K562 (cell line): ENCODE measurements at regions not wholly inside any gene's neighbourhood (a gene's known extent, or its start where the extent isn't known, plus 50 kb on each side); places are given as distances from the start of the nearest gene placed in this dataset.

ENCODE experiments used
- ATAC-seq: fragments of 200-7000 bp; cut with Tn5 transposase; 3 replicates; pipeline ENCODE4 v1.9.1; 2020; ENCODE audit warnings: moderate library complexity
- BruUV-seq: library from RNA; stranded (reverse); fragments of 400-500 nt; replicated peaks from 2 replicates; lab custom pipeline; 2021; lab: Mats Ljungman, UMichigan
- CTCF ChIA-PET: fragments of 300-600 bp; formaldehyde crosslinking; extraction: SDS; loops from one replicate; lab custom pipeline; 2021; ENCODE audit warnings: low intra/inter-chr PET ratio; lab: Yijun Ruan, JAX
- POLR2A ChIA-PET: fragments of 300-600, 350-650 bp; sonication (Branson Sonifier 250); formaldehyde crosslinking; extraction: SDS; loops from one replicate; lab custom pipeline; 2021; ENCODE audit warnings: antibody characterized with exemption, inconsistent platforms; lab: Yijun Ruan, JAX
- DNase-seq, 4 experiments: peaks; one replicate each; pipeline versions ENCODE4 v3.0.0 to v3.0.0-alpha.2; 2011 to 2018; ENCODE audit warnings: low spot score in 3 of 4, mixed read lengths in 3 of 4; ENCODE audit errors: extremely low read depth in 1 of 4
- FAIRE-seq: peaks from 2 replicates; lab custom pipeline; 2011; peaks lifted over from hg19 to GRCh38; lab: Jason Lieb, UNC
- H2AFZ ChIP-seq: 2 replicates; pipeline ENCODE4 v1.6.0; 2011; ENCODE audit warnings: low read depth, low read length, control low read depth, inconsistent platforms
- H3K27ac ChIP-seq: fragments of 200-600 bp; 3 replicates; pipeline ENCODE4 v1.8.0; 2011; ENCODE audit warnings: low read depth, mild to moderate bottlenecking, control low read depth, inconsistent platforms, low read length, moderate library complexity, mixed read lengths; ENCODE audit errors: extremely low read depth
- H3K27me3 ChIP-seq, 2 experiments: fragments of 300-600 bp in 1 of 2; 2 replicates in 1 of 2; 3 replicates in 1 of 2; pipeline versions ENCODE4 v1.6.0 to v1.8.0; 2011; ENCODE audit warnings: inconsistent platforms in 2 of 2, low read length in 2 of 2, mild to moderate bottlenecking in 1 of 2, mixed read lengths in 1 of 2, moderate library complexity in 1 of 2; ENCODE audit not compliant: control insufficient read depth in 2 of 2, insufficient read depth in 2 of 2
- H3K36me3 ChIP-seq: fragments of 300-600 bp; 3 replicates; pipeline ENCODE4 v1.8.0; 2011; ENCODE audit warnings: mild to moderate bottlenecking, low read length, inconsistent platforms; ENCODE audit not compliant: control insufficient read depth, insufficient read depth
- H3K4me1 ChIP-seq, 2 experiments: fragments of 200-600 bp in 1 of 2; replicated peaks in 1 of 2; 2 replicates in 1 of 2; 3 replicates in 1 of 2; pipeline versions ENCODE4 v1.5.1 to v1.8.0; 2011; ENCODE audit warnings: inconsistent platforms in 2 of 2, low read length in 2 of 2, mild to moderate bottlenecking in 1 of 2, mixed read lengths in 1 of 2, moderate library complexity in 1 of 2; ENCODE audit not compliant: control insufficient read depth in 2 of 2, insufficient read depth in 2 of 2
- H3K4me2 ChIP-seq: 2 replicates; pipeline ENCODE4 v1.6.1; 2011; ENCODE audit warnings: low read length, control low read depth, inconsistent platforms, mixed read lengths; ENCODE audit not compliant: insufficient read depth
- H3K4me3 ChIP-seq: fragments of 200-600 bp; sonication (generic), shearing (Covaris generic); 2 replicates; pipeline ENCODE4 v1.5.1; 2016; ENCODE audit warnings: control low read depth, inconsistent platforms
- H3K79me2 ChIP-seq: fragments of 200-600 bp; 3 replicates; pipeline ENCODE4 v1.8.0; 2011; ENCODE audit warnings: low read length, inconsistent platforms; ENCODE audit not compliant: control insufficient read depth, insufficient read depth
- H3K9ac ChIP-seq, 2 experiments: 2 replicates each; pipeline versions ENCODE4 v1.6.0 to v1.6.1; 2011; ENCODE audit warnings: low read depth in 2 of 2, low read length in 2 of 2, control low read depth in 1 of 2, inconsistent platforms in 1 of 2, mild to moderate bottlenecking in 1 of 2, mixed read lengths in 1 of 2; ENCODE audit not compliant: insufficient read depth in 1 of 2
- H3K9me1 ChIP-seq: one replicate; pipeline ENCODE4 v1.6.0; 2011; ENCODE audit warnings: inconsistent platforms, mild to moderate bottlenecking, low read length, moderate library complexity; ENCODE audit not compliant: control insufficient read depth, insufficient read depth
- H3K9me3 ChIP-seq: replicated peaks from 2 replicates; pipeline ENCODE4 v1.5.1; 2011; ENCODE audit warnings: low read depth, low read length, inconsistent platforms; ENCODE audit not compliant: control insufficient read depth, insufficient read depth
- H4K20me1 ChIP-seq: replicated peaks from 2 replicates; pipeline ENCODE4 v1.6.1; 2011; ENCODE audit warnings: low read length, inconsistent platforms, mixed read lengths; ENCODE audit not compliant: control insufficient read depth, insufficient read depth
- WGBS: fragments of 100-300 bp; shearing (Covaris generic); methylation state at CpG from one replicate; pipeline ENCODE4 v1.1.6; 2016; ENCODE audit warnings: low coverage, mixed read lengths; ENCODE audit not compliant: insufficient coverage; ENCODE audit errors: missing lambda C conversion rate; 5-methylcytosine and 5-hydroxymethylcytosine counted together
- in situ Hi-C: fragments of 300-500 bp; cut with MboI; formaldehyde crosslinking; loops from 4 replicates; pipeline ENCODE4 v1.15.0; 2018; ENCODE audit warnings: inconsistent platforms, mixed read lengths
- intact Hi-C: fragments of 100-400 bp; cut with micrococcal nuclease; formaldehyde crosslinking; loops from 2 replicates; pipeline ENCODE4 v1.14.2; 2022
- TF ChIP-seq, protein P1 (sequence below): fragments of 450-650 bp; IDR thresholded peaks from 2 replicates; pipeline ENCODE4 v1.6.1; 2016; ENCODE audit warnings: mild to moderate bottlenecking, moderate library complexity

DNA sequence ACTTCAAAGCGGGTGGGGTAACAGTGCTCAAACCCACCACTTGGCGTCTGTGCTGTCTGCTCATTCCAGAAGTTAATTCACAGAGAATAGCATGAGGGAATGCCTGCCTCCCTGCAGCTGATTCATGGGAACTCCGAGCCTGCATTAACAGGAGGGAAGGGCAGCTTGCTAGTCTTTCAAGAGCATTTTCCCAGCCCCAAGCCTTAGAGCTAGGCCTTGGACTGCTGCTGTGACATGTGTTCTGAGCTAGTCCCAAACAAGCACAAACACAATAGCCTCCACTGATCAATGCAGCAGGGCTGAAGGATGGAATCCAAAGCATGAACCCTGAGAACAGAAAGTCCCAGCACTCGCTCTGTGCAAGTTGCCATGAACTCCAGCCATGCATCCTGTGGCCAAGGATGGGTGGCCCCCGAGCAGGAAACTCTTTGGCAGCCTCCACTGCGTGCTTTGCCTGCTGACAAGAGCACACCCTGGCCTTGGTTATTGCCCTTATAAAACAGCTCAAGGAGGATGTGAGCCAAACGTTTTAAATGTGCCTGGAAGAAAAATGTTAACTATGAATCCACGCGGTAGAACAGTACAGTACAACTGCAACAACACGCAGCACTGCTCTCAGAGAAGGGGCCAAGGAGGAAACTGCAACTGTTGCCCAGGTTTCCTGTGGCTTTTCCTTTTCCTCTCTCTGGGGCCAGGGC lies 653.1 kb upstream of the KLF4 start:
- POLR2A ChIA-PET = no interaction called here
- H3K9ac ChIP-seq = no peak overlapping the region
- BruUV-seq = no TSS peak
- H3K4me3 ChIP-seq = no peak overlapping the region
- no peak for DNase-seq
- 9% methylated on average over 10 of the region's 10 CpGs for WGBS
- no peaks in the 10 kb centered on the region for H3K9me1 ChIP-seq
- no peak overlapping the region for H3K27ac ChIP-seq
- H3K4me2 ChIP-seq = no peak overlapping the region
- H3K27me3 ChIP-seq = peaks cover 0 to 16% of the 10 kb centered on the region in 2 experiments; a peak in 4 of 5 replicates
- in situ Hi-C loops = no loop called here
- H3K36me3 ChIP-seq = no peaks in the 10 kb centered on the region
- TF ChIP-seq, protein P1, sequence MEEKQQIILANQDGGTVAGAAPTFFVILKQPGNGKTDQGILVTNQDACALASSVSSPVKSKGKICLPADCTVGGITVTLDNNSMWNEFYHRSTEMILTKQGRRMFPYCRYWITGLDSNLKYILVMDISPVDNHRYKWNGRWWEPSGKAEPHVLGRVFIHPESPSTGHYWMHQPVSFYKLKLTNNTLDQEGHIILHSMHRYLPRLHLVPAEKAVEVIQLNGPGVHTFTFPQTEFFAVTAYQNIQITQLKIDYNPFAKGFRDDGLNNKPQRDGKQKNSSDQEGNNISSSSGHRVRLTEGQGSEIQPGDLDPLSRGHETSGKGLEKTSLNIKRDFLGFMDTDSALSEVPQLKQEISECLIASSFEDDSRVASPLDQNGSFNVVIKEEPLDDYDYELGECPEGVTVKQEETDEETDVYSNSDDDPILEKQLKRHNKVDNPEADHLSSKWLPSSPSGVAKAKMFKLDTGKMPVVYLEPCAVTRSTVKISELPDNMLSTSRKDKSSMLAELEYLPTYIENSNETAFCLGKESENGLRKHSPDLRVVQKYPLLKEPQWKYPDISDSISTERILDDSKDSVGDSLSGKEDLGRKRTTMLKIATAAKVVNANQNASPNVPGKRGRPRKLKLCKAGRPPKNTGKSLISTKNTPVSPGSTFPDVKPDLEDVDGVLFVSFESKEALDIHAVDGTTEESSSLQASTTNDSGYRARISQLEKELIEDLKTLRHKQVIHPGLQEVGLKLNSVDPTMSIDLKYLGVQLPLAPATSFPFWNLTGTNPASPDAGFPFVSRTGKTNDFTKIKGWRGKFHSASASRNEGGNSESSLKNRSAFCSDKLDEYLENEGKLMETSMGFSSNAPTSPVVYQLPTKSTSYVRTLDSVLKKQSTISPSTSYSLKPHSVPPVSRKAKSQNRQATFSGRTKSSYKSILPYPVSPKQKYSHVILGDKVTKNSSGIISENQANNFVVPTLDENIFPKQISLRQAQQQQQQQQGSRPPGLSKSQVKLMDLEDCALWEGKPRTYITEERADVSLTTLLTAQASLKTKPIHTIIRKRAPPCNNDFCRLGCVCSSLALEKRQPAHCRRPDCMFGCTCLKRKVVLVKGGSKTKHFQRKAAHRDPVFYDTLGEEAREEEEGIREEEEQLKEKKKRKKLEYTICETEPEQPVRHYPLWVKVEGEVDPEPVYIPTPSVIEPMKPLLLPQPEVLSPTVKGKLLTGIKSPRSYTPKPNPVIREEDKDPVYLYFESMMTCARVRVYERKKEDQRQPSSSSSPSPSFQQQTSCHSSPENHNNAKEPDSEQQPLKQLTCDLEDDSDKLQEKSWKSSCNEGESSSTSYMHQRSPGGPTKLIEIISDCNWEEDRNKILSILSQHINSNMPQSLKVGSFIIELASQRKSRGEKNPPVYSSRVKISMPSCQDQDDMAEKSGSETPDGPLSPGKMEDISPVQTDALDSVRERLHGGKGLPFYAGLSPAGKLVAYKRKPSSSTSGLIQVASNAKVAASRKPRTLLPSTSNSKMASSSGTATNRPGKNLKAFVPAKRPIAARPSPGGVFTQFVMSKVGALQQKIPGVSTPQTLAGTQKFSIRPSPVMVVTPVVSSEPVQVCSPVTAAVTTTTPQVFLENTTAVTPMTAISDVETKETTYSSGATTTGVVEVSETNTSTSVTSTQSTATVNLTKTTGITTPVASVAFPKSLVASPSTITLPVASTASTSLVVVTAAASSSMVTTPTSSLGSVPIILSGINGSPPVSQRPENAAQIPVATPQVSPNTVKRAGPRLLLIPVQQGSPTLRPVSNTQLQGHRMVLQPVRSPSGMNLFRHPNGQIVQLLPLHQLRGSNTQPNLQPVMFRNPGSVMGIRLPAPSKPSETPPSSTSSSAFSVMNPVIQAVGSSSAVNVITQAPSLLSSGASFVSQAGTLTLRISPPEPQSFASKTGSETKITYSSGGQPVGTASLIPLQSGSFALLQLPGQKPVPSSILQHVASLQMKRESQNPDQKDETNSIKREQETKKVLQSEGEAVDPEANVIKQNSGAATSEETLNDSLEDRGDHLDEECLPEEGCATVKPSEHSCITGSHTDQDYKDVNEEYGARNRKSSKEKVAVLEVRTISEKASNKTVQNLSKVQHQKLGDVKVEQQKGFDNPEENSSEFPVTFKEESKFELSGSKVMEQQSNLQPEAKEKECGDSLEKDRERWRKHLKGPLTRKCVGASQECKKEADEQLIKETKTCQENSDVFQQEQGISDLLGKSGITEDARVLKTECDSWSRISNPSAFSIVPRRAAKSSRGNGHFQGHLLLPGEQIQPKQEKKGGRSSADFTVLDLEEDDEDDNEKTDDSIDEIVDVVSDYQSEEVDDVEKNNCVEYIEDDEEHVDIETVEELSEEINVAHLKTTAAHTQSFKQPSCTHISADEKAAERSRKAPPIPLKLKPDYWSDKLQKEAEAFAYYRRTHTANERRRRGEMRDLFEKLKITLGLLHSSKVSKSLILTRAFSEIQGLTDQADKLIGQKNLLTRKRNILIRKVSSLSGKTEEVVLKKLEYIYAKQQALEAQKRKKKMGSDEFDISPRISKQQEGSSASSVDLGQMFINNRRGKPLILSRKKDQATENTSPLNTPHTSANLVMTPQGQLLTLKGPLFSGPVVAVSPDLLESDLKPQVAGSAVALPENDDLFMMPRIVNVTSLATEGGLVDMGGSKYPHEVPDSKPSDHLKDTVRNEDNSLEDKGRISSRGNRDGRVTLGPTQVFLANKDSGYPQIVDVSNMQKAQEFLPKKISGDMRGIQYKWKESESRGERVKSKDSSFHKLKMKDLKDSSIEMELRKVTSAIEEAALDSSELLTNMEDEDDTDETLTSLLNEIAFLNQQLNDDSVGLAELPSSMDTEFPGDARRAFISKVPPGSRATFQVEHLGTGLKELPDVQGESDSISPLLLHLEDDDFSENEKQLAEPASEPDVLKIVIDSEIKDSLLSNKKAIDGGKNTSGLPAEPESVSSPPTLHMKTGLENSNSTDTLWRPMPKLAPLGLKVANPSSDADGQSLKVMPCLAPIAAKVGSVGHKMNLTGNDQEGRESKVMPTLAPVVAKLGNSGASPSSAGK = no peak
- peak overlapping the region; percentile 35; the same call in 1 of the 2 replicates for H2AFZ ChIP-seq
- no peaks in the 10 kb centered on the region for H3K79me2 ChIP-seq
- CTCF ChIA-PET = no interaction called here
- H3K9me3 ChIP-seq = no peaks in the 10 kb centered on the region
- FAIRE-seq = no peak
- intact Hi-C loops = no loop called here
- no peaks in the 10 kb centered on the region for H4K20me1 ChIP-seq
- peak; percentile 25; the same call in 2 of the 3 replicates for ATAC-seq
- no peaks in the 10 kb centered on the region for H3K4me1 ChIP-seq
